HG02885 (cell line): ENCODE measurements at regions not wholly inside any gene's neighbourhood (a gene's known extent, or its start where the extent isn't known, plus 50 kb on each side); places are given as distances from the start of the nearest gene placed in this dataset.

Source experiments
- ATAC-seq: cut with Tn5 transposase; IDR thresholded peaks from one replicate; pipeline ENCODE4 v1.9.1; 2021; ENCODE audit warnings: mild to moderate bottlenecking; ENCODE audit not compliant: unreplicated experiment, poor library complexity

GRCh38 chr14:82411298-82411697 is 877.6 kb upstream of the SEL1L start:
- ATAC-seq: no peak

- peak; percentile 57 for ATAC-seq
Measured at GRCh38 chr14:82412545-82412944, 878.9 kb upstream of the SEL1L start.

- ATAC-seq: peak; percentile 56
Measured at GRCh38 chr14:82414853-82415539, 881.3 kb upstream of the SEL1L start.

- no peak for ATAC-seq
Measured at GRCh38 chr14:82419933-82420332, 886.3 kb upstream of the SEL1L start.

- no peak for ATAC-seq
Measured at GRCh38 chr14:82420871-82421270, 887.2 kb upstream of the SEL1L start.

GRCh38 chr14:82421286-82421685 is 887.6 kb upstream of the SEL1L start:
- ATAC-seq: no peak

GRCh38 chr14:82422230-82422629 is 888.6 kb upstream of the SEL1L start:
- no peak for ATAC-seq

GRCh38 chr14:82425261-82425660 is 891.6 kb upstream of the SEL1L start:
- no peak for ATAC-seq

- no peak for ATAC-seq
Measured at GRCh38 chr14:82431031-82431430, 897.4 kb upstream of the SEL1L start.

GRCh38 chr14:82432301-82433105 is 898.9 kb upstream of the SEL1L start:
- ATAC-seq: no peak

- no peak for ATAC-seq
Measured at GRCh38 chr14:82438436-82438835, 904.8 kb upstream of the SEL1L start.

- ATAC-seq: no peak
Measured at GRCh38 chr14:82441270-82441669, 907.6 kb upstream of the SEL1L start.

GRCh38 chr14:82445810-82446570 is 912.3 kb upstream of the SEL1L start:
- ATAC-seq: no peak

GRCh38 chr14:82447586-82447985 is 913.9 kb upstream of the SEL1L start:
- no peak for ATAC-seq

- ATAC-seq: no peak
Measured at GRCh38 chr14:82449926-82450468, 916.3 kb upstream of the SEL1L start.

GRCh38 chr14:82451675-82452074 is 918.0 kb upstream of the SEL1L start:
- no peak for ATAC-seq

- ATAC-seq: no peak
Measured at GRCh38 chr14:82482345-82482744, 948.7 kb upstream of the SEL1L start.

GRCh38 chr14:82488473-82488872 is 954.8 kb upstream of the SEL1L start:
- no peak for ATAC-seq

GRCh38 chr14:82490397-82490796 is 956.7 kb upstream of the SEL1L start:
- ATAC-seq: no peak

GRCh38 chr14:82492157-82492556 is 958.5 kb upstream of the SEL1L start:
- ATAC-seq: no peak

GRCh38 chr14:82500222-82500621 is 966.6 kb upstream of the SEL1L start:
- ATAC-seq: no peak
